GM18873 (cell line): ENCODE measurements at regions not wholly inside any gene's neighbourhood (a gene's known extent, or its start where the extent isn't known, plus 50 kb on each side); places are given as distances from the start of the nearest gene placed in this dataset.

Source experiments
- ATAC-seq: cut with Tn5 transposase; IDR thresholded peaks from one replicate; pipeline ENCODE4 v1.9.1; 2021; ENCODE audit warnings: mild to moderate bottlenecking, moderate library complexity, moderate number of reproducible peaks; ENCODE audit not compliant: unreplicated experiment, low FRiP score

GRCh38 chr5:40292006-40292405 is 387.7 kb upstream of the PTGER4 start:
- ATAC-seq, result no peak

- no peak for ATAC-seq
These were observed 388.4 kb upstream of the PTGER4 start for GRCh38 chr5:40291338-40291737.

GRCh38 chr5:40288800-40289485 is 390.8 kb upstream of the PTGER4 start:
- no peak for ATAC-seq

- ATAC-seq, result no peak
These were observed 394.9 kb upstream of the PTGER4 start for GRCh38 chr5:40284863-40285262.

GRCh38 chr5:40278881-40279280 is 400.8 kb upstream of the PTGER4 start:
- no peak for ATAC-seq

GRCh38 chr5:40277161-40277906 is 402.4 kb upstream of the PTGER4 start:
- ATAC-seq, result no peak

GRCh38 chr5:40276426-40277102 is 403.2 kb upstream of the PTGER4 start:
- no peak for ATAC-seq

- ATAC-seq, result no peak
These were observed 405.1 kb upstream of the PTGER4 start for GRCh38 chr5:40274568-40274967.

GRCh38 chr5:40273936-40274335 is 405.8 kb upstream of the PTGER4 start:
- no peak for ATAC-seq

GRCh38 chr5:40271476-40271875 is 408.2 kb upstream of the PTGER4 start:
- ATAC-seq, result no peak

GRCh38 chr5:40270274-40270845 is 409.4 kb upstream of the PTGER4 start:
- ATAC-seq, result no peak

- no peak for ATAC-seq
These were observed 411.6 kb upstream of the PTGER4 start for GRCh38 chr5:40268088-40268487.

- ATAC-seq, result no peak
These were observed 412.8 kb upstream of the PTGER4 start for GRCh38 chr5:40266952-40267351.

- ATAC-seq, result no peak
These were observed 417.7 kb upstream of the PTGER4 start for GRCh38 chr5:40261984-40262383.

GRCh38 chr5:40260361-40260760 is 419.4 kb upstream of the PTGER4 start:
- ATAC-seq, result no peak

GRCh38 chr5:40258222-40258621 is 421.5 kb upstream of the PTGER4 start:
- ATAC-seq, result no peak

- ATAC-seq, result no peak
These were observed 439.0 kb upstream of the PTGER4 start for GRCh38 chr5:40240671-40241070.

- no peak for ATAC-seq
These were observed 439.6 kb upstream of the PTGER4 start for GRCh38 chr5:40240111-40240510.

GRCh38 chr5:40238066-40238745 is 441.5 kb upstream of the PTGER4 start:
- no peak for ATAC-seq
